Muscle of leg (tissue), 3 donors: ENCODE measurements at regions not wholly inside any gene's neighbourhood (a gene's known extent, or its start where the extent isn't known, plus 50 kb on each side); places are given as distances from the start of the nearest gene placed in this dataset.
A peak's percentile ranks its signal among the peaks of the same experiment; 100 is the strongest.

Source experiments
- DNase-seq: peaks from one replicate; pipeline ENCODE4 v3.0.0; 2013
- H3K27ac ChIP-seq: one replicate; pipeline ENCODE4 v1.5.1; 2013; ENCODE audit warnings: mild to moderate bottlenecking, low read length, control low read depth
- H3K27me3 ChIP-seq: one replicate; pipeline ENCODE4 v1.6.1; 2013; ENCODE audit warnings: low read length; ENCODE audit not compliant: control insufficient read depth, insufficient read depth
- H3K36me3 ChIP-seq: one replicate; pipeline ENCODE4 v1.6.1; 2013; ENCODE audit warnings: low read length; ENCODE audit not compliant: control insufficient read depth, insufficient read depth
- H3K4me1 ChIP-seq: one replicate; pipeline ENCODE4 v1.6.1; 2013; ENCODE audit warnings: low read length; ENCODE audit not compliant: control insufficient read depth, insufficient read depth
- H3K4me3 ChIP-seq: one replicate; pipeline ENCODE4 v1.5.1; 2013; ENCODE audit warnings: low read length, control low read depth
- H3K9me3 ChIP-seq: replicated peaks from 2 replicates; pipeline ENCODE4 v1.6.1; 2013; ENCODE audit warnings: low read depth, low read length; ENCODE audit not compliant: control insufficient read depth
- WGBS: methylation state at CpG from one replicate; pipeline ENCODE4 v1.1.5; 2013; ENCODE audit warnings: missing lambda C conversion rate; ENCODE audit not compliant: insufficient coverage; 5-methylcytosine and 5-hydroxymethylcytosine counted together

- Histone ChIP-seq H3K9me3 (peaks cover 4% of the 10 kb centered on the region), H3K4me1 (no peaks in the 10 kb centered on the region), H3K36me3 (no peaks in the 10 kb centered on the region), H3K4me3 (no peak overlapping the region), H3K27me3 (no peaks in the 10 kb centered on the region), H3K27ac (no peak overlapping the region)
- peak; percentile 32 for DNase-seq
- no CpG with 5 or more reads among the region's 2 CpGs for WGBS
Measured at GRCh38 chr11:91187314-91187713, 964.5 kb upstream of the CHORDC1 start.

DNA sequence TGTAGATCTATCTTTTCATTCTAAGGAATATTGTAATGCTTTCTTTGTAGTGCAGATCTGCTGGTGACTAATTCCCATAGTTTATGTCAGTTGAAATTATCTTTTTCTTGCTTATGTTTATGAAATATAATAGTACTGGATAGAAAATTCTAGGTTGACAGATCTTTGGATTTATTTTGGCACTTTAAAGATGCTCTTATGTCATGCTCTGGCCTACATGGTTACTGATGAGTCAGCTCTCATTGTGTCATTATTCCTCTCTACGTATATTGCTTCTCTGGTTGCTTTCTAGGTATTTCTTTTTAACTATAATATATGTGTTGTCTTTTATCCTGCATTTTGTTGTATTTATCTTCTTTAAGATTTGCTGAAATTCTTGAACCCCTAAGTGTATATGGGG is 955.5 kb upstream of the CHORDC1 start:
- Histone ChIP-seq H3K4me1 (no peaks in the 10 kb centered on the region), H3K27me3 (no peaks in the 10 kb centered on the region), H3K9me3 (peaks cover 7% of the 10 kb centered on the region), H3K36me3 (no peaks in the 10 kb centered on the region), H3K27ac (no peak overlapping the region), H3K4me3 (no peak overlapping the region)
- DNase-seq = no peak
- no CpG with 5 or more reads among the region's 1 CpG for WGBS

DNA sequence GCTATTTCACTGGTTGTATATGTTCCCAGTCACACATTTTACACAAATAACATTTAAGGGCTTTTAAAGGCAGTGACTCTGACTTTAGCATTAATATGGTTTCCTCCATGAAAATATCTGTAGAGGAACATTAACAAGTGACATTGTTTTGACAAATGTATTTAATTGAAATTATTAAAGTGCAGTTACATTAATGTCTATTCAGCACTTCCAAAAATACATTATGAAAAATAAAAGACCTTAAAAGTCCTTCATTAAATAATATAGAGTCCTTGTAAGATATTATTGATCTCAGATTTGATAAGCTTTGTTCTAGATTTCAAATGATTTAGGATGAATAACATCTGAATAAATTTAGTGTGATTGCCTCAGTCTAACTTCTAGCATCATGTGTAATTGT is 951.9 kb upstream of the CHORDC1 start:
- H3K4me1 ChIP-seq = no peaks in the 10 kb centered on the region
- no peak for DNase-seq
- H3K27ac ChIP-seq = no peak overlapping the region
- no peak overlapping the region for H3K4me3 ChIP-seq
- no peaks in the 10 kb centered on the region for H3K27me3 ChIP-seq
- no peaks in the 10 kb centered on the region for H3K9me3 ChIP-seq
- no peaks in the 10 kb centered on the region for H3K36me3 ChIP-seq

DNA sequence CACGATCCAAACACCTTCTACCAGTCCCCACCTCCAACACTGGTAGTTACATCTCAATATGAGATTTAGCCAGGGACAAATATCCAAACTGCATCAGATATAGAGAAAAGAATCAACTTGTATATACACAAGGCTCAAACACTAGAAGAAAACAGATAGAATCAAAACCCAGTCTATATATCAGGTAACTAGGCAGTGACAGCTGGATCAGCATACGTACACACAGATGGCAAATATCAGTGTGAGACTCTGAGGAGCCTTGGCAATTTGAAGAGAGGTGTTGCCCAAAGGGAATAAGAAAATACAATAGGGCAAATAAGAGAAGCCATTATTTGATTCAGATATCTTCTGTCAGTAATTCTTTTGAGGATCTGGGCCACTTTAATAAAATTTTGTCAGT is 951.3 kb upstream of the CHORDC1 start:
- no CpG with 5 or more reads among the region's 2 CpGs for WGBS
- H3K27ac ChIP-seq = no peak overlapping the region
- H3K9me3 ChIP-seq = no peaks in the 10 kb centered on the region
- no peak overlapping the region for H3K4me3 ChIP-seq
- DNase-seq = no peak
- no peaks in the 10 kb centered on the region for H3K36me3 ChIP-seq
- no peaks in the 10 kb centered on the region for H3K27me3 ChIP-seq
- H3K4me1 ChIP-seq = no peaks in the 10 kb centered on the region

DNA sequence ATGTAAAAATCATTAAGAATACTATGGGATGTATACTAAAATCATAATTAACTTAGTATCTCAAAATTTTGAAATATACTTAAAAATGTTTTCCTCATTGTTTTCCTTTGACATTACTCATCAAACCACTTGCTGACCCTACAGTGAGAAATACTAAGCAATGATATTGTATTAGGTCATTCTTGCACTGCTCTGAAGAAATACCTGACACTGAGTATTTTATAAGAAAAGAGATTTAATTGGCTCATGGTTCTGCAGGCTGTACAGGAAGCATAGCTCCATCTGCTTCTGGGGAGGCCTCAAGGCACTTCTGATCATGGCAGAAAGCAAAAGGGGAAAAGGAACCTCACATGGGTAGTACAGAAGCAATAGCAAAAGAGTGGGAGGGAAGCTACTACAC is 950.9 kb upstream of the CHORDC1 start:
- H3K4me3 ChIP-seq = no peak overlapping the region
- no peaks in the 10 kb centered on the region for H3K9me3 ChIP-seq
- no peak for DNase-seq
- H3K4me1 ChIP-seq = no peaks in the 10 kb centered on the region
- H3K27ac ChIP-seq = no peak overlapping the region
- no peaks in the 10 kb centered on the region for H3K36me3 ChIP-seq
- no peaks in the 10 kb centered on the region for H3K27me3 ChIP-seq

GRCh38 chr11:91170711-91171110 is 947.9 kb upstream of the CHORDC1 start:
- Histone ChIP-seq H3K4me3 (no peak overlapping the region), H3K27ac (no peak overlapping the region)

GRCh38 chr11:91164452-91164822 is 941.6 kb upstream of the CHORDC1 start:
- no peaks in the 10 kb centered on the region for H3K27me3 ChIP-seq
- H3K4me3 ChIP-seq = no peak overlapping the region
- no peaks in the 10 kb centered on the region for H3K36me3 ChIP-seq
- no peak overlapping the region for H3K27ac ChIP-seq
- no peak for DNase-seq
- H3K9me3 ChIP-seq = no peaks in the 10 kb centered on the region
- no CpG with 5 or more reads among the region's 3 CpGs for WGBS
- peaks cover 6% of the 10 kb centered on the region for H3K4me1 ChIP-seq

More at GRCh38 chr11:91170711-91171110, 947.9 kb upstream of the CHORDC1 start:
- no peaks in the 10 kb centered on the region for H3K4me1 ChIP-seq
- DNase-seq = no peak
- no peaks in the 10 kb centered on the region for H3K27me3 ChIP-seq
- H3K36me3 ChIP-seq = no peaks in the 10 kb centered on the region
- H3K9me3 ChIP-seq = no peaks in the 10 kb centered on the region

DNA sequence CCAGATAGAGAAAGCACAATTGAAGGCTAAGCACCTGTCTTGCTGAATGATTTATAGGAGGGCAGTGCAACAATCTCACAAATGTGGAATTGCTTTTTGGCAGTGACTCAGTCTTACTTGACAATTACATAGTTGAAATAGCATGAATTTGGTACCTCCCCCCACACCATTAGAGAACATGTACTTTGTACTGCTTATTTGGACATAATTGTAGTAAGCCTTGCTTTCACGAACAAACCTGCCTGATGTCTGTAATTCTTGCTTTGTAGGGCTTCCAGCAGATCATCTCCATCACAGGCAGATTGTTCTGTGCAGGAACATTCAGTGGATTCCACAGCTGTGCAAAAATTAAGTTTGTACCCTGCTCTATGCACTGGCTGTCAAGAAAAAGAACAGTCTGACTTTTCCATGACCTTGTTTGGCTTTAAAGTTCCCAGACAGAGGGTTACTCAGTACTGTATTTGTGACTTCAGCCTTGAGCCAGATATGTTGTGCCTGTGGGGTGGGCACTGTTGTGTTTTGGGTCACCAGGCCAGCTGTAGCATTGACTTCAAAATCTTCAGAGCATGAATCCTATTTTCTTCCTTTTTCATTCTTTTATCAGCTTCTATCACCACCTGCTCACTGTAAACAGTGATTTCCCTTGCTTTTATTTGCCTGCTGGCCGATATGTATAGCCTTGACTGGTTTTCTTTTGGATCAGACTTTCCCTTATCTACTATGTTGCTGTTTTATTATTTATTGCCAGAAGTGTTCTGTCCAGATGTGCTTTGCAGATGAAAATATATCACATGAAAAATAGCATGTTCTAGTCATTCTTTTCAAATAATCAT is 941.0 kb upstream of the CHORDC1 start:
- WGBS = 14% methylated on average over 1 of the region's 2 CpGs
- H3K4me3 ChIP-seq = no peak overlapping the region
- H3K9me3 ChIP-seq = no peaks in the 10 kb centered on the region
- H3K4me1 ChIP-seq = peaks cover 6% of the 10 kb centered on the region
- peak; percentile 78 for DNase-seq
- no peaks in the 10 kb centered on the region for H3K27me3 ChIP-seq
- H3K36me3 ChIP-seq = no peaks in the 10 kb centered on the region
- H3K27ac ChIP-seq = peak overlapping the region; percentile 69

- Histone ChIP-seq H3K9me3 (no peaks in the 10 kb centered on the region), H3K27me3 (no peaks in the 10 kb centered on the region), H3K27ac (no peak overlapping the region), H3K4me1 (peaks cover 6% of the 10 kb centered on the region), H3K4me3 (no peak overlapping the region), H3K36me3 (no peaks in the 10 kb centered on the region)
- no CpG with 5 or more reads among the region's 1 CpG for WGBS
- no peak for DNase-seq
Measured at GRCh38 chr11:91160661-91161060, 937.8 kb upstream of the CHORDC1 start.

GRCh38 chr11:91158891-91159537 is 936.2 kb upstream of the CHORDC1 start:
- WGBS = no CpG with 5 or more reads among the region's 3 CpGs
- Histone ChIP-seq H3K4me3 (no peak overlapping the region), H3K4me1 (peaks cover 5% of the 10 kb centered on the region), H3K27ac (no peak overlapping the region), H3K27me3 (no peaks in the 10 kb centered on the region), H3K9me3 (no peaks in the 10 kb centered on the region), H3K36me3 (no peaks in the 10 kb centered on the region)
- no peak for DNase-seq
